Stimulated activated CD8-positive, alpha-beta memory T cell treated with anti-CD3 and anti-CD28 coated beads, Interleukin-12 subunit alpha, Interleukin-12 subunit beta, amount 100 ng/mL, for 4 hours (primary cell): ENCODE measurements at regions not wholly inside any gene's neighbourhood (a gene's known extent, or its start where the extent isn't known, plus 50 kb on each side); places are given as distances from the start of the nearest gene placed in this dataset.

Source experiments
- DNase-seq: peaks from one replicate; pipeline ENCODE4 v3.0.0-alpha.2; 2020; ENCODE audit warnings: low read depth

DNA sequence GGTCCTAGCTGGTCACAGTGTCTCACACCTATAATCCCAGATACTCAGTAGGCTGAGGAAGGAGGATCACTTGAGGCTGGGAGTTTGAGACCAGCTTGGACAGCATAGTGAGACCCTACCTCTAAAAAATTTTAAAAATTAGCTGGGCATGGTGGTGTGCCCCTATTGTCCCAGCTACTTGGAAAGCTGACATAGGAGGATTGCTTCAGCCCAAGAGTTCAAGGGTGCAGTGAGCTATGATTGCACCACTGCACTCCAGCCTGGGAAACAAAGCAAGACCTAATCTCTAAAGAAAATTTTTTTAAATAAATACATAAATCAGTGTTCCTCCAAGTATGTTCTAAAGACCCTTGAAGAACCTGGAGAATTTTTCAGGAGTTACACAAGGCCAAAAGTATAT is 50.6 kb upstream of the GNAO1 start:
- DNase-seq = no peak

DNA sequence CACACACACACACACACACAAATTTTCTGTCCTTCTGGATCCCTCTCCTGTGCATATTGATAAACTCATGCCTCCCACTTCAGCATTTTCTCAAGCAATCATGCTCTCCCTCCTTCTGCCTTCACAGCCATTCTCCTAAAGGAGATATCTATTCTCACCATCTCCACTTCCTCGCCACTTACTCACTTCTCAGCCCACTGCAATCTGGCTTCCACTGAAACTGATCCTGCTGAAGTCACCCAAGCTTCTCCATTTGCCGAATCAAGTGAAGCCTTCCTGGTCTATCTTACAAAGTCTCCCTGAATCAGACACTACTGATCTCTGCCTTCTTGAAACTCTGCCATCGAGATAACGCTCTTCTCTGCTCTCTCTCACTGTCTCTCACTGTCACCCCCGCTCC is 54.0 kb upstream of the GNAO1 start:
- no peak for DNase-seq

DNA sequence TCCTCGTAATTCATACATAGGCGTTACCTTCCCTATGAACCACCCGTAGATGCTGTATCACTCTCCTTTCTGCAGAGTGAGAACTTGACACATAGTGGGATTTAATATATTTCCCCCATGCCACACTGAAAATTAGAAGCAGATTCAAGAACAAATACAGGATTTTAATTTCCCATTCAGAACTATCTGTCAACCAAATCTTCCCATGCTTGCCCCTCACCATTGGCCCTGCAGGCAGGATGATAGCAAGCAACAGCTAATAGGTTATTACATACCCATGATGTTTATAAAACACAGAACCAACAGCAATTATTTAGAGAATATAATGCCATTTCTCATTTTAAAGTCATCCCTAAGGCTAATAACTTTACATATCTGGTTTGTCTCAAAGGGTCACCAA is 55.0 kb upstream of the GNAO1 start:
- DNase-seq = no peak

DNA sequence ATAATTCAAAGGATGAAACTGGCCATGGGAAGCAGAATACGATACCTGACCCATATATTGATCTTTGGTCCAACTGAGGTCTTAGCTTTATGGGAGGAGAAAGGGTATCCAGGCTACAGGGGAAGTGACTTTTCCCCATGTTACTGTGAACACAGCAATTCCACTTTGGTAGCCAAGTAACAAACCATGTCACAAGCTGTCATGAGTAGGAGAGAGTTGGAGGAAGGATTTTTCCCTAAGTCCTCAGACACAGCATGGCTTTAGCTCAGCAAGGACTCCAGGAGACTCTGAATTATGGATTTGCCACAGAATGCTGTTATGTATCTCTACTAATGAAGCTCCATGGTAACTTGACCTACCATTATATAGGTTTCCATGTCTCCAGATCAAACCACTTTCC is 56.5 kb upstream of the GNAO1 start:
- no peak for DNase-seq

DNA sequence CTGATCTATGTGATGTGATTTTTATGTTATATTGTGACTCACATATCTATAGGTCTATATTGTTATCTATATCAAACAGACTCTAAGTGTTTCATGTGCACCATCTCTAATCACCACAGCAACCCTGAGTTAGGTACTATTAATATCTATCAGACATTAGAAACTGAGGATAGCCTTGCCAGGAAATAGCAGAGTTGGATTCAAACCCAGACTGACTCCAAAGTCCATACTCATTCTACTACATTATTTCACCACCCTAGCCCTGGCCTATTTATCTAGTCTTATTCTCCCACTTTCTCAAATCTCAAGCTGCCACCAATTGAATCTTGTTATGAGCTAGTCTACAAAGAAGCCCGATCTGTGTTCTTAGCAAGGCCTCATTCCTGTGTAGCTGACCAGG is 65.4 kb upstream of the GNAO1 start:
- DNase-seq = no peak

DNA sequence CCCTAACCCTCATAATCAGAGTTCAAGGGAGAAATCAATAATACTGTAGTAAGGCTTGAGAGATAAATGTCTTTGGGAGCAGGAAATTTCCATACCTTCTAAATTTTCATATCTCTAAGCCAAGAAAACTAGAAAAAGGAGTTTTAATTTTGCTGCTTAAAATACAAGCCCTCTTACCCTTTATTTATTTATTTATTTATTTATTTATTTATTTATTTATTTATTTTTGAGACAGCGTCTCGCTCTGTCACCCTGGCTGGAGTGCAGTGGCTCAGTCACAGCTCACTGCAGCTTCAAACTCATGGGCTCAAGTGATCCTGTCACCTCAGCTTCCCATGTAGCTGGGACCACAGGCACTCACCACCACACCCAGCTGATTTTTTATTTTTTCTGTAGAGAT is 69.0 kb upstream of the GNAO1 start:
- no peak for DNase-seq

DNA sequence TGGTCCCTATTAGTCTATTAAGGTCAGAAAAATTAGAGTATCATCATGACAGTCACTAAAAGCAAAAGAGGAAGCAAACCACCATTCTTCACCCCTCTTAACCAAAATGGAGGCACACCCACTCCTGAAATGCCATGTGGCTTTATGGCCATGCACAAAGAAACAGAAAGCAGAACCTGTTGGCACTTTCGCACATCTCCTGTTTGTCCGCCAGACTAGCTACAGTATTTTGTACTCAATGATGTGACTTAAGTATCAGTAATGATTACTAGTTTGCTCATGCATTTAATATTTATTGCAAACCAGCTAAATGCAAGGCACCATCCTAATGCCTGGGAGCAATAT is 70.2 kb upstream of the GNAO1 start:
- DNase-seq = no peak

DNA sequence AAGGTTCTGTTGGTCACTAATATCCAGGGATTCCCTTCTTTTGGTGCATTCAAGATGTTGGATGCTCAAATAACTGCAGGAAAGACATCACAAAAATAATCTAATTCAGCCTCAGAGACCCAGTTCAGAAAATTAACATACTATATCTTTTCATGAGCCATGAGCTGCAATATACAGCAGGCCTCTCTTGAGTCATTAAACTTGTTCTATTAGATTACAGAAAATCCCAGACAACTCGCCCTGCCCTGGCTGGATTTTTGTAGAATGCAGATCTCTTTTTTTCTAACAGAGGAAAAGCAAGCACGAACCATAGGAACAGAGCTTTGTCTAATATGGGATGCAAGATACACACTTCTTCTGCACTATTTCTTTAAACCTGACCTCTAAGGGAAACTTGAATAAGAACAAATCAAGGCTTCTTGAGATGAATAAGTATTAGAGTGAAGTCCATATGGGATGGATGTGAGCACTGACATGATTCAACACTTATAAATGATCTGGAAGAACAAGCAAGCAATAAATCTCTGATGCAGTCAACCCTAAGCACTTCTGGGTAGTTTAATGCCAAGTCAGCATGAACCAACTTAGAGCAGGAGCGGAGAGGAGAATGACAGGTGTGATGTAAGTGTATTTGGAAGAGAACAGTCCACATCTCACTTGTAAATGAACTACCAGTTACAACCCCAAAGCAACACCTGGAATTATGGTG is 70.7 kb upstream of the GNAO1 start:
- no peak for DNase-seq

DNA sequence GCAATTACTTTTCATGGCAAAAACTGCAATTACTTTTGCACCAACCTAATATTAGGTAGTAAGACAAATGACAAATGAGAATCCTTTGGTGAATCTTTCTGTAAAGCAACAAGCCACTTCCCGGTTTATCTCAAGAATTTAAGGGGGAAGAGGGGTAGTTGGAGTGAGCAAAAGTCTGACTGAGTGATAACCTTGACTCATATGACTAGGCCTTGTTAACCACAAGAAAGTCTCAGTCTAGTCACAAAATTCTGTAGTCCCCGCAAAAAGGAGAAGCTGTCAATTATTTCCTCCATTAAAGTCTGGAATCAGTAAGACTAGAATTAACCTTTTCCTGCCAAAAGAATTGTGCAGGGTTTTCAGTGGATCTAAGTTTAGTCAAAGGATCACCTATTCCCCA is 72.2 kb upstream of the GNAO1 start:
- no peak for DNase-seq

DNA sequence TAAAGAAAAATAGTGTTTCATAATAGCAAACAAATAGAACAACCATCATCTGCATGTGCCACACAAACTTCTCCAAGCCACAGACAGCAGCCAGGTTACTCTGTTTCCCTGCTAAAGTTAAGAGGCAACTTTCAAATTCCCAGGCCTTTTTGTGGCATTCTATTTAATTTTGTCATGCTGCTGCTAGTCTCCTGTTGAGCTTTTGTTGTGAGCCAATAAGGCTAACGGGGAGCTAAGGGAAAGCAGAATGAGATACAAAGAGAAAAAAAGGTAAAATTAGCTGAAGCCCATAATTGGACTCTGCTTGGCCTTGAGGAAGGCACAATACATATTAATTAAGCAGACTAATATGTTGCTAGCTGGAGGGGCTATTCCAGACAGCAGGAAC is 74.7 kb upstream of the GNAO1 start:
- DNase-seq = no peak

DNA sequence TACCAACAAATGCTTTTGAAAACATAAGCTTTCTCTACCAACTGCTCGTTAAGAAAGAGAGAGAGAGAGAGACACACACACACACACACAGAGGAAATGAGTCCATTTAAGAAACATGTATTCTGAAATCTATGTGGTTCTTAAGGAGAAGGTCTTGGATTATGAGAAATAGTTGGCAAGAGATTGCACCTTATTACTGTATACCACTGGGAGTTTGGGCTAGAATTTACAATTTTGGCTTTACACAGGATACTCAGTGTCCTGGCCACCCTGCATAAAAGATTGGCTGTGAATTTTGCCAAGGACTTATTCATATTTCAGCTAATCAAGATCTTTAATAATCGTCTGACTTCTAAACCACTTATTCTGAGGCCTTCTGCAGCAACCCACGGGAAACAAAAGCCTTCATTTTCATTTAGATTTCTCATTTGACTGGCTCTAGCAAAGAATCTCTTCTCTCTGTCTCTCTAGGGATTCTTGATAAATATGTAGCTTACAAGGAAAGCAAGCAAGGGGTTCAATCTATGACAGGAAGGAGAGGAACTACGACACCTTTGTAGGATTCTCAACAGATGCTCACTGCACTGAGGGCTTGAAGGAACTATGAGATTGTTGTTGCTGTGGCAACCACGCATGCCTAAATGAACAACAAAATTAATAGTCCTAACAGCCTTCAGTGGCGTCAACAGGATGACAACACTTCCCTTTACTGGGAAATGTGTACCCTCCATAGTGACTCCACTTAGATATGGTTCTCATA is 75.3 kb upstream of the GNAO1 start:
- DNase-seq = no peak

DNA sequence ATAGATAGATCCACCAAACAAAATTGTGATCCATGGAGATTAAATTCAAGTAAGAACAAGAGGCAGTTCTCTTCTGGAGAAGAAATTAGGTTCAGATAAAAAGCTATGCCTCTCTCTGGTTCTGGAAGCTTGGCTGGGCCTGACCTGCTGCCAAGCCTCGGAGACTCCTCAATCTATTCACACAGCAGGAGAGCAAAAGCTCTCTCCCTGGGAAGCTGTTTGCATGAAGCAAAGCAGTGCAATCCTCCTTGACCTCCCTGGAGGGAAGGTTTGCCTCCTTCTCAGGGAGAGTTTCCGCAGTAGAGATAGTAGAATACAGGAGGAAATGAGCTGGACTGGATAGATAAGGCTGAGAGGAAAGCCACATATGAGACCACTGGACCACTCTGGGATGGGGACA is 78.1 kb upstream of the GNAO1 start:
- DNase-seq = no peak

DNA sequence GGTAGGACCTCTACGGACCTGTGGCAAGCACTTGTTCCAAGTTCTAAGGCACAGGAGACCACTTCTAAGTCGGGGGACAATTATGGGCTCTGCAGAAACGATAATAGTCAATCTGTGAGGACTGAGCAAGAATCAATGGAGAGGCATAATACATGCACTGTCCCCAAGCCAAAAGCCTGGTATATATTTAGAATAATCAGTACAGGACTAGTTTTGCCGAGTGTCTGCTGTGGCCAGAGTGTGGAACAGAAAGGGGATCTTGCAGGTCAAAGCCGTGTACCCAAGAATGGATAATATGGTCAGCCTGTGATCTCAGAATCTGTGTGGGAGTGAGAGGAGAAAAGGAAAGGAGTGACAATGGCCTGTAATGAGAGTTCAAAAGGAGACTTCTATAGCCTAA is 80.2 kb upstream of the GNAO1 start:
- DNase-seq = no peak

DNA sequence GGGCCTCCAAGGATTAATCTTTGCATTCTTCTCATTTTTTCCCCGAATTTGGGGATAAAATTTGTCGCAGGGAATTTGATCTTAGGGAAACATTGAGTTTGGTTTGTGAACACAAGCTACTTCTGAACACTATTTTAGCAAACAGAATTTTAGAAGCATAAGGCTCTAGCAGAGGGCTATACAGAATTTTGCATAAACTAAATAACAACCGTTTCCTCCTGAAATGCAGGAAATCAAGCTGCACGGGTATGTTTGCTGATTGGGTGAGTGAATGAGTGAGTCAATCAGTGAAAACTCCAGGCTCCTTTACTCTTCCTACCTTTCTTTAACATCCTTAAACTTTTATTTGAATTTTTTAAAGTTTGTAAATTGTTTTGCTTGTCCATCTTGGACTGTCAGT is 81.3 kb upstream of the GNAO1 start:
- no peak for DNase-seq

DNA sequence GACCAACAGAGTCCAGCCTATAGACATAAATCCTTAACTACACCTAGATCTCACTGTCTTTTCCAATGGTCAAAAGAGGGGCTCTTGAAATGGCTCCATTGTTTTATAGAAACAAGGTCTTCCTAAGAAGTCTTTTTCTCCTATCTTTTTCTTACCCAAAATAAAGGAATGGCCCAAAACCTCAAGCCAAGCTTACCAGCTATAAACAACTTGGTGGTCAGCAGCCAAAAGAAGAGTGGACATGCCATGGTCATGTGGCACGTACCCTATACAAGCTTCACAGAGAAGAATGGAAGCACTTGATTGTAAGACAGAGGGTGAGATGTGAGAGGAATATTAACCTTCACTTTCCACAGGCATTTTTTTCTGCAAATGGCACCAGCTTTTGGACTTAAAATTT is 82.1 kb upstream of the GNAO1 start:
- no peak for DNase-seq

DNA sequence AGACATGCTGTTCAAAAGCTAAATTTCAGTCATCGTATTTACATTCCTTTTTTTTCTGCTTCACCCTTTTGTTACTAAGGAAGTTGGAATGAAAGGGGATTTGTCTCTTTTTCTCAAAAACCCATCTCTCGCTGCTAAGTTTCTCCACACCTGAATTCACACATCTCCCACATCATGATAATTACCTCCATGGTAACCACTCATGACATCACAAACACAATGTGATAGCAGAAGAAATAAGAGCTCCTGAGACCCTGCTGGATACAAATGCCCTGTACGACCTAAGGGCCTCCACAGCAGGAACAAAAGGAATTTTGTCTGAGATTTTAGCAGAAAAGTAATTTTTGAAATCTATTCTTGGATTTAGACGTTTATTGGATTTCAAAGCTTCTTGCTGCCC is 82.6 kb upstream of the GNAO1 start:
- DNase-seq = no peak

DNA sequence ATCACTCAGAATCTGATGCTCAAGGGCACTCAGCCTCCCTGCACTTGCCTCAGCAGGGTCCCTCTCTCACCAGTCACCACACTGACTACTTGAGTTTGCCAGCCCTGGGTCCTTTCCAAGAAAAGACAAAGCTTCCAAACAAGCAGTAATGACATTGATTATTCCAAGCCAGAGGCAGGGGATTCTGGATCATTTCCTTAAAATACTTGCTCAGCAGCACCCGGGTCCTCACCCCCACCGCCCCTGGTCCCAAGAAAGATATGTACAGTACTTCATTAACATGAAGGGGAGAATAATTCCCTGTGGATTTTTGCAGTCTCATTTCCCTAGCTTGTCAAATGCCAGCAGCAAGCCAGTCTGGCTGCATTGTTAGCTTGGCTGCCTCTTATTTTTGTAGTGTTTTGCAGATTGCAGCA is 83.2 kb upstream of the GNAO1 start:
- DNase-seq = no peak

DNA sequence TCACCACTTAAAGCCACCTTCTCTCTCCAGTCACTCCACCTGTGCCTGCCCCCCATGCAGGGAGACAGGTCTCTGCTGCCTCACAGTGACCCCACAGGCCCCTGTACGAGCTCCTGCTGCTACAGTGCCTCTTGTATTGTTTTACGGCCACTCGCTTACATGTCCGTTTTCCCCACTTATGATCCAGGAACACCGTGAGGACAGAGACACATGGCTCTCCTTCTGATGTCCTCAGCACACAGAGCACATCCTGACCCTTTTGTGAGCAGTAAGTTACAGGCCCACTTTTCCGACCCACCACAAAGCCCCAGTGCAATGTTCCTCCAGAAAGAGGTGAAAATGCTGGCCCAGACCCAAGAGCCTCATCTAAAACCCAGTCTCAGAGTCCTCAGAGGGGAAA is 84.8 kb upstream of the GNAO1 start:
- DNase-seq = no peak

DNA sequence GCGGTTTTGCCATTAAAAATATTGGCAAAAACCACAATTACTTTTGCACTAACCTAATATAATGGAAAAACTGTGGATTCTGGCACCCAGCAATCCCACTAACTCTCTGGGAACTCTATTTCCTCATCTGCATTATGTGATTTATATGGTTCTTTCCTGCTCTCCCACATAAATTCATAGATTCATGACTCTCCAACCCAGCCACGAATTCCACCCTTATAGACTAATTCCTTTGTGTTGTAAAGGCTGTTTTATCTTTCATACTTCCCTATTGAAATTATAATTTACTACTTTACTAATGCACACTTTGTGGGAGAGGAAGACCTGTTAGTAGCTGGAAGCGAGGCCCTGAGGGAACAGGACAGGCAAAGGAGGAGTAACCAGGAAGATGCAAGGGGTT is 88.4 kb upstream of the GNAO1 start:
- no peak for DNase-seq

DNA sequence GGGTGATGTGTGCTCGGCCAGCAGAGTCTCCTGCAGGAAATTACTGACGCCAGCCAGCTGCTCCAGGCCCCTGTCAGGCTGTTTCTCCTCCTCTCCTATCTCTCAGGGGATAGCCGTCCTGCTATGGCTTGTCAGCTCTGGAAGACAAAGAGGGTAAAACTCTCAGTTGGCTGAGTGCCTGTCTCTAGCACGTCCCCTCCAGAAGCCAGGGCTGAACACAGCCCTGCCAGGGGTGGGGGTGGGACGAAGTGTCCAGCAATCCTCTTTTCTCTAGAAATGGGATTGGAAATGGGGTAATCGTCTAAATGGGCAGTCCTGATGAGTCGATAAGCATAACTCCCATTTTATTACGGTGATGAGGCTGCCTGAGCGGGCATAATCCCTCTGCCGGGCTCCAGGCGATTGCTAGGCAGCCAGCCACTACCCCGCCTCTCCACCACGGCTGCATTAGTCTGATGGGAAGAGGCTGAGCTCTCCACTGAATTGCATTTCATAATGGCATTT is 89.1 kb upstream of the GNAO1 start:
- DNase-seq = no peak

DNA sequence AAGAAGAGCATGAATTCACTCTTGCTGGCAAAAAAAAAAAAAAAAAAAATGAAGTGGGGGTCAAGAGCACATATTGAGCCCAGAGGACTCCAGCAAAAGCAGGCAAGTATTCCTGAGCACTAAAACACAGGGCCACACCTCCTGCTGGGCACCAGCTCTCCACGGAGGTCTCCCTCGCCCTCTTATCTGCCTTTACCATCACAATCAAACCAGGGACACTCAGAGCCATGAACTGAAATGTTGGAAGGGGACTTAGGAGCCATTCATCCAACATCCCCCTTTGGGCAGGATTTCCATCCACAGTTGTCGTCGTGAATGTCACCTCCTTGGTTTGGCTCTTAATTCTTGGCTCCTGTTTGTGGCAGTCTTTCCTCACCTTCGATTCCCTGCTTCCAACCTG is 89.8 kb upstream of the GNAO1 start:
- DNase-seq = no peak

DNA sequence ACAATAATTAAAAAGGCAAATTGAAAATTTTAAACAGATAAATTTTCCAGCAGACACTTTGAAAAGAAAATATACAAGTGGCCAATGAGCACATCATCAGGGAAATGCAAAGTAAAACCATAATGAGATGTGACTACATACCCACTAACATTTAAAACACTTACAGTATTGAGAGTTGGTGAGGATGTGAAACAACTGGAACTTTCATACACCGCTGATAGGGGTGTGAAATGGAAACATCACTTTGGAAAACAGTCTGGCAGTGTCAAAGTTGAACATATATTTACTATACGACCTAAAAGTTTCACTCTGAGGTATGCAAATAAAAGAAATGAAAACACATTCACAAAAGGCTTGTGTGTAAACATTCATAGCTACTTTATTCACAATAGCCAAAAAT is 94.0 kb upstream of the GNAO1 start:
- no peak for DNase-seq

DNA sequence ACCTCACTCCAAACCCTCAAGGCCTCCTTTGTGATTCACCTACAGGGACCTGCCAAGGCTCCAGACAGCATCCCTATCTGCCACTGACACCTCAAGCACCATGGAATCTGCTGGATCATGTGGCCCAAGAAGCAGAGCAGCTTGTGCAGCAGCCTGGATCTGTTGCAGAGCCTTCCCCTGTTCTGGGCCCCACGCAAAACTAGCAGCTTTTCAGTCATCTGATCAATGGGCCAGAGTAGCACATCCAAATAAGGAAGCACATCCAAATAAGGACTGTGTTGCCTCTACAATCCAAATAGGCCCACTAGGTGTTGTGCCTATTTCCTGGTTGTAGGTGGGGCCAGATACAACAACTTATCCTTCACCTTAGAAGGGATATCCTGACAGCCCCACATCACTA is 97.1 kb upstream of the GNAO1 start:
- DNase-seq = no peak

DNA sequence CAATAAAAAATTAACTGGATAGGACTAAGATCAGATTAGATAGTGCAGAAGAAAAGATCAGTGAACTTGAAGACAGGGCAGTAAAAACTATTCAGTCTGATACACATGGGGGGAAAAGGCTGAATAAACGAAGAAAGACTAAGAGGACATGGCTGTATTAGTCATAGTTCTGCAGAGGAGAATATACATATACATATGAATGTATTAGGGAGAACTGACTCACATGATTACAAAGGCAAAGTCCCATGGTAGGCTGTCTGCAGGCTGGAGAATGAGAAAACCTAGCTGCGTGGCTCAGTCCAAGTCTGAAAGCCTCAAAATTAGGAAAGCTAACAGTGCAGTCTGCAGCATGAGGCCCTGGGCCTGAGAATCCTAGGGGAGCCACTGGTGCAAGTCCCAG is 98.2 kb upstream of the GNAO1 start:
- DNase-seq = no peak
